Pancreas (tissue), 10 donors: ENCODE measurements at regions not wholly inside any gene's neighbourhood (a gene's known extent, or its start where the extent isn't known, plus 50 kb on each side); places are given as distances from the start of the nearest gene placed in this dataset.

Experiments
- ATAC-seq, 4 donors: fragments of 200-7000 bp; cut with Tn5 transposase; one replicate each; pipeline versions ENCODE4 v1.8.0 to v1.9.1; 2020; ENCODE audit warnings: mild to moderate bottlenecking in 4 of 4, moderate library complexity in 4 of 4
- DNase-seq, 6 donors: peaks; one replicate each; pipeline ENCODE4 v3.0.0-alpha.2; 2020
- FAIRE-seq: peaks from 2 replicates; lab custom pipeline; 2012; peaks lifted over from hg19 to GRCh38; lab: Jason Lieb, UNC
- H3K27ac ChIP-seq, 4 donors: fragments of 200-600 bp; sonication (generic); 1 replicate in 3 of 4; 2 replicates in 1 of 4; pipeline versions ENCODE4 v1.5.0 to v1.8.0; 2020
- H3K27me3 ChIP-seq, 4 donors: fragments of 200-600 bp; one replicate each; pipeline ENCODE4 v1.8.0; 2021
- H3K36me3 ChIP-seq, 3 donors: fragments of 200-600 bp; sonication (generic) in 1 of 3; one replicate each; pipeline versions ENCODE4 v1.5.0 to v1.8.0; 2020 to 2021
- H3K4me1 ChIP-seq, 3 donors: fragments of 200-600 bp; one replicate each; pipeline ENCODE4 v1.8.0; 2021
- H3K4me3 ChIP-seq, 4 donors: fragments of 200-600 bp; sonication (generic) in 2 of 4; one replicate each; pipeline versions ENCODE4 v1.5.0 to v1.8.0; 2020 to 2021
- H3K9me3 ChIP-seq, 4 donors: fragments of 200-600 bp; one replicate each; pipeline ENCODE4 v1.8.0; 2021
- CTCF ChIP-seq, 4 donors: fragments of 200-600 bp; sonication (generic) in 3 of 4; IDR thresholded peaks; one replicate each; pipeline versions ENCODE4 v1.5.0 to v1.8.0; 2021; ENCODE audit warnings: antibody characterized with exemption in 4 of 4
- WGBS, 2 donors: extraction: QIAGEN DNeasy Blood & Tissue Kit; methylation state at CpG; one replicate each; pipeline ENCODE4 v1.1.7; 2013; 5-methylcytosine and 5-hydroxymethylcytosine counted together
- intact Hi-C, 3 donors: fragments of 100-400 bp; cut with DNase I; formaldehyde crosslinking; loops; one replicate each; pipeline versions ENCODE4 v1.11.1 to v1.14.2; 2022
- donor health status: healthy with polysubstance abuse.
- donor health status: DM: no; HTN: no; CAD: no; lungs with moderate emphysema.
- donor health status: DM: no; HTN: no; CAD: no.
- donor health status: control.
- donor health status: control.
- donor health status: Bipolar disorder and iron deficiency.
- donor health status: DM: yes; HTN: yes; CAD: no.
- donor health status: DM: no; HTN: no; CAD: no.
- donor health status: DM: no; HTN: no; CAD: no.
- donor health status: DM: yes; HTN: yes; CAD: no.

- Histone ChIP-seq H3K27me3 (no peaks in the 10 kb centered on the region), H3K27ac (no peak overlapping the region), H3K4me1 (peaks cover 0 to 6% (median 0%) of the 10 kb centered on the region in 3 donors), H3K4me3 (no peak overlapping the region), H3K9me3 (no peaks in the 10 kb centered on the region), H3K36me3 (no peaks in the 10 kb centered on the region)
- 85% methylated on average over 2 of the region's 2 CpGs for WGBS, 2 donors
- intact Hi-C loops = loop anchor here in 1 of 3 donors (10.0 kb wide), 1 partner anchor 66 kb away; no protein-coding TSS in a partner anchor
- no peak for TF ChIP-seq CTCF (IDR thresholded peaks at IDR 0.05)
- DNase-seq (no peak), FAIRE-seq (no peak), ATAC-seq (no peak)
Measured at GRCh38 chr9:117551171-117551570, 136.3 kb upstream of the ASTN2 start.

GRCh38 chr9:117549444-117549843, 134.6 kb upstream of the ASTN2 start:
- FAIRE-seq = no peak
- no peaks in the 10 kb centered on the region for H3K27me3 ChIP-seq
- peaks cover 0 to 6% (median 0%) of the 10 kb centered on the region in 3 donors for H3K4me1 ChIP-seq
- no peak for ATAC-seq
- no peak for TF ChIP-seq CTCF (IDR thresholded peaks at IDR 0.05)
- H3K27ac ChIP-seq = no peak overlapping the region
- WGBS, 2 donors = 71 to 73% methylated on average over 3 of the region's 3 CpGs
- intact Hi-C loops = no loop called here
- no peak overlapping the region for H3K4me3 ChIP-seq
- DNase-seq = no peak
- H3K9me3 ChIP-seq = no peaks in the 10 kb centered on the region
- no peaks in the 10 kb centered on the region for H3K36me3 ChIP-seq

- peaks cover 0 to 6% (median 0%) of the 10 kb centered on the region in 3 donors for H3K4me1 ChIP-seq
- 94 to 96% methylated on average over 2 of the region's 2 CpGs for WGBS, 2 donors
- H3K27me3 ChIP-seq = no peaks in the 10 kb centered on the region
- H3K4me3 ChIP-seq = no peak overlapping the region
- FAIRE-seq (no peak), DNase-seq (no peak), ATAC-seq (no peak)
- no peak overlapping the region for H3K27ac ChIP-seq
- no peak for TF ChIP-seq CTCF (IDR thresholded peaks at IDR 0.05)
- intact Hi-C loops = no loop called here
- no peaks in the 10 kb centered on the region for H3K36me3 ChIP-seq
- H3K9me3 ChIP-seq = no peaks in the 10 kb centered on the region
Measured at GRCh38 chr9:117548556-117548955, 133.7 kb upstream of the ASTN2 start.

- H3K4me1 ChIP-seq = peaks cover 0 to 6% (median 0%) of the 10 kb centered on the region in 3 donors
- H3K27me3 ChIP-seq = no peaks in the 10 kb centered on the region
- H3K36me3 ChIP-seq = no peaks in the 10 kb centered on the region
- H3K27ac ChIP-seq = no peak overlapping the region
- no peak overlapping the region for H3K4me3 ChIP-seq
- intact Hi-C loops = no loop called here
- 80 to 86% methylated on average over 3 of the region's 3 CpGs for WGBS, 2 donors
- DNase-seq (no peak), ATAC-seq (no peak), FAIRE-seq (no peak)
- H3K9me3 ChIP-seq = no peaks in the 10 kb centered on the region
- TF ChIP-seq CTCF (IDR thresholded peaks at IDR 0.05) = no peak
Measured at GRCh38 chr9:117547904-117548303, 133.0 kb upstream of the ASTN2 start.

- FAIRE-seq (no peak), DNase-seq (peak in 5 of 6 donors; percentile 27 to 51 (median 47)), ATAC-seq (peak; percentile 83 to 95 (median 92))
- Histone ChIP-seq H3K27me3 (no peaks in the 10 kb centered on the region), H3K4me3 (peak overlapping the region in 2 of 4 donors; percentile 18 to 22), H3K4me1 (peaks cover 0 to 6% (median 0%) of the 10 kb centered on the region in 3 donors), H3K36me3 (no peaks in the 10 kb centered on the region), H3K27ac (no peak overlapping the region), H3K9me3 (no peaks in the 10 kb centered on the region)
- TF ChIP-seq CTCF (IDR thresholded peaks at IDR 0.05) = no peak
- intact Hi-C loops = no loop called here
- 8 to 13% methylated on average over 20 of the region's 20 CpGs for WGBS, 2 donors
Measured at GRCh38 chr9:117546894-117547678, 132.2 kb upstream of the ASTN2 start.
